Endodermal cell (in vitro differentiated cells): ENCODE measurements at regions not wholly inside any gene's neighbourhood (a gene's known extent, or its start where the extent isn't known, plus 50 kb on each side); places are given as distances from the start of the nearest gene placed in this dataset.

Experiments
- DNase-seq: peaks from one replicate; pipeline ENCODE4 v3.0.0-alpha.2; 2017
- H3K27ac ChIP-seq: 2 replicates; pipeline ENCODE4 v1.5.1; 2013; ENCODE audit warnings: mild to moderate bottlenecking, low read depth, low read length, moderate library complexity
- H3K27me3 ChIP-seq: 2 replicates; pipeline ENCODE4 v1.6.1; 2013; ENCODE audit warnings: mild to moderate bottlenecking, low read length, moderate library complexity; ENCODE audit not compliant: insufficient read depth, control insufficient read depth, poor library complexity, severe bottlenecking
- H3K36me3 ChIP-seq: 2 replicates; pipeline ENCODE4 v1.7.0; 2013; ENCODE audit warnings: mild to moderate bottlenecking, low read length, moderate library complexity; ENCODE audit not compliant: control insufficient read depth, insufficient read depth
- H3K4me1 ChIP-seq: one replicate; pipeline ENCODE4 v1.7.0; 2013; ENCODE audit warnings: low read length; ENCODE audit not compliant: control insufficient read depth, insufficient read depth
- H3K4me3 ChIP-seq: 2 replicates; pipeline ENCODE4 v1.5.1; 2013; ENCODE audit warnings: mild to moderate bottlenecking, low read length, moderate library complexity
- H3K9ac ChIP-seq: 2 replicates; pipeline ENCODE4 v1.6.1; 2013; ENCODE audit warnings: mild to moderate bottlenecking, low read length, moderate library complexity; ENCODE audit not compliant: poor library complexity, severe bottlenecking; ENCODE audit errors: extremely low read depth
- H3K9me3 ChIP-seq: 2 replicates; pipeline ENCODE4 v1.6.1; 2013; ENCODE audit warnings: mild to moderate bottlenecking, low read length, moderate library complexity; ENCODE audit not compliant: control insufficient read depth
- H3K27ac Mint-ChIP-seq: 2 replicates; pipeline ENCODE4 v1.8.0; 2020; ENCODE audit warnings: mixed read lengths
- H3K27me3 Mint-ChIP-seq: 2 replicates; pipeline ENCODE4 v1.8.0; 2021; ENCODE audit warnings: mild to moderate bottlenecking, mixed read lengths; ENCODE audit not compliant: insufficient read depth
- H3K36me3 Mint-ChIP-seq: 2 replicates; pipeline ENCODE4 v1.8.0; 2020; ENCODE audit warnings: low read depth, mixed read lengths
- H3K4me1 Mint-ChIP-seq: 2 replicates; pipeline ENCODE4 v1.8.0; 2020; ENCODE audit warnings: mixed read lengths
- H3K4me3 Mint-ChIP-seq: 2 replicates; pipeline ENCODE4 v1.8.0; 2020; ENCODE audit warnings: mild to moderate bottlenecking, moderate library complexity, mixed read lengths
- H3K9me3 Mint-ChIP-seq: 2 replicates; pipeline ENCODE4 v1.8.0; 2020; ENCODE audit warnings: mild to moderate bottlenecking, mixed read lengths
- CTCF ChIP-seq: fragments of 200-600 bp; sonication (generic); conservative IDR thresholded peaks from 2 replicates; pipeline ENCODE4 v1.5.0; 2021; ENCODE audit warnings: antibody characterized with exemption, mild to moderate bottlenecking
- WGBS, 2 experiments: methylation state at CpG; one replicate each; pipeline versions ENCODE4 v1.1.5 to v1.1.7; 2013; ENCODE audit warnings: missing lambda C conversion rate in 2 of 2, mixed read lengths in 1 of 2; ENCODE audit not compliant: insufficient coverage in 1 of 2, insufficient read length in 1 of 2; 5-methylcytosine and 5-hydroxymethylcytosine counted together

DNA sequence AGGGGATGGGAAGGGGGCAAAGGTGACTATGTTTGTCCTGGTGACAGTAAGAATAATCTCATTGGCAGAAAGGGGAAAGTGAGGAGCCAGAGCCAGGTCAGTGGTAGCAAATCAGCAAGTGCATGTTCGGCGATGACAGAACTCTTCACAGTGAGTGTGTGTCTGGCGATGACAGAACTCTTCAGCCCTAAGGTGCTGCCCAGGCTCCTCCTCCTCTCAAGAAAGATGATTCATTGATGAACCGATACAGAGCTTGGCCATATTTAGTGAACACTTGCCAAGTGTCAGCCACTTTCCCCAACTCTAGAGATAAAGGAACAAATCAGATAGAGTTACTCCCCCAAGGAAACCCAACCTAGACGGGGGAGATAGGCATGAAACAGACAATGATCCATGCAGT, 199.3 kb upstream of the UBL3 start:
- Mint-ChIP-seq H3K27ac (no peak overlapping the region), H3K9me3 (peaks cover 4% of the 10 kb centered on the region), H3K27me3 (no peaks in the 10 kb centered on the region), H3K36me3 (no peaks in the 10 kb centered on the region), H3K4me1 (peaks cover 31% of the 10 kb centered on the region), H3K4me3 (no peak overlapping the region)
- no peaks in the 10 kb centered on the region for H3K36me3 ChIP-seq
- H3K4me3 ChIP-seq, result no peak overlapping the region
- no peak overlapping the region for H3K27ac ChIP-seq
- H3K4me1 ChIP-seq, result no peaks in the 10 kb centered on the region
- no peak for TF ChIP-seq CTCF
- no peak for DNase-seq
- H3K9ac ChIP-seq, result no peak overlapping the region
- WGBS, 2 experiments, result 90% methylated on average over 4 to 5 of the region's 5 CpGs
- no peaks in the 10 kb centered on the region for H3K27me3 ChIP-seq
- H3K9me3 ChIP-seq, result no peaks in the 10 kb centered on the region

- H3K4me3 Mint-ChIP-seq, result no peak overlapping the region
- no peak for TF ChIP-seq CTCF
Measured at GRCh38 chr13:30047154-30047874, 196.9 kb upstream of the UBL3 start.

DNA sequence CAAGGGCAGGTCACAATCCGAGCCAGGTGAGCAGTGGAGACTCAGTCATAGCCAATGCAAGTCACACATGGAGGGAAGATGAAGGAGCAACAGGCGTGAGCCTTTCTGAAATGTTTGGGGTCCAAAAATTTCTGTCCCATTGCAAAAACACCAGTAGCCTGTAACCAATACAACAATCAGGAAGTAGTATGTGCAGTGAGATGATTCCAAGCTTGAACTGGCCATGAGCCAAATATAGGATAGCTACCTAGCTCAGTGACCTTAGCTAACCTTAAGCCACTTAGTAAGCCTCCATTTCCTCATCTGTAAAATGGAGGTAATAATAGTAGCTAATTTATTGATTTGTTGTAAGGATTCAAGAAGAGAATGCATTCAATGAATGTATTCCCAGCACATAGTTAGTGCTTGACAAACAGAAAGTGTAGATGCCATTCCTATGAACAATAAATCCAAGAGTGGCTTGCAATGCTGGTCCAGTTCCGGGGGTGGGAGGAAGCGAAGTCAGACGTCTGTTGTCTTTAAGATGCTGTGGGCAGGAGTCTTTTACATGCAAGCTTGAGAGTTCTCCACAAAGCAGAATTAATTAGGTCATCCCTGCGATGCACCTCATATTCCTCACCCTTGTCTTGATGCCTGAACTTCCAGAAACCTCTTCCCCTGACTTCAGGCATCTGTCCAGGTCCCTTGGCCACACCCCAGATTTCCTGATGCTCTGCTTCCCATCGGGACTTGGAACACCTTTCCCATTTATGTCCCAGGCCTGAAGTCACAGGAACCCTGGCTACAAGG, 195.7 kb upstream of the UBL3 start:
- H3K4me1 ChIP-seq, result peaks cover 8% of the 10 kb centered on the region
- Mint-ChIP-seq H3K27ac (no peak overlapping the region), H3K27me3 (no peaks in the 10 kb centered on the region), H3K9me3 (peaks cover 11% of the 10 kb centered on the region), H3K4me1 (peaks cover 23% of the 10 kb centered on the region), H3K36me3 (peaks cover 8% of the 10 kb centered on the region), H3K4me3 (no peak overlapping the region)
- H3K9me3 ChIP-seq, result peaks cover 17% of the 10 kb centered on the region
- no peak overlapping the region for H3K9ac ChIP-seq
- TF ChIP-seq CTCF, result no peak
- H3K27ac ChIP-seq, result no peak overlapping the region
- no peak overlapping the region for H3K4me3 ChIP-seq
- no peak for DNase-seq
- H3K27me3 ChIP-seq, result no peaks in the 10 kb centered on the region
- H3K36me3 ChIP-seq, result no peaks in the 10 kb centered on the region
- 92 to 94% methylated on average over 7 of the region's 7 CpGs for WGBS, 2 experiments

More at GRCh38 chr13:30047154-30047874, 196.9 kb upstream of the UBL3 start:
- Histone ChIP-seq H3K9ac (no peak overlapping the region), H3K36me3 (no peaks in the 10 kb centered on the region), H3K9me3 (peaks cover 17% of the 10 kb centered on the region), H3K27ac (no peak overlapping the region), H3K4me1 (peaks cover 8% of the 10 kb centered on the region), H3K27me3 (no peaks in the 10 kb centered on the region), H3K4me3 (no peak overlapping the region)
- Mint-ChIP-seq H3K27me3 (no peaks in the 10 kb centered on the region), H3K4me1 (peaks cover 24% of the 10 kb centered on the region), H3K36me3 (peaks cover 8% of the 10 kb centered on the region), H3K27ac (no peak overlapping the region), H3K9me3 (peaks cover 11% of the 10 kb centered on the region)
- no peak for DNase-seq
- WGBS, 2 experiments, result 90 to 97% methylated on average over 2 to 3 of the region's 3 CpGs
